C4-2B (cell line): ENCODE measurements at regions not wholly inside any gene's neighbourhood (a gene's known extent, or its start where the extent isn't known, plus 50 kb on each side); places are given as distances from the start of the nearest gene placed in this dataset.

ENCODE experiments used
- H3K27ac ChIP-seq: fragments of 450-650 bp; 2 replicates; pipeline ENCODE4 v1.5.1; 2017
- CTCF ChIP-seq: fragments of 450-650 bp; conservative IDR thresholded peaks from 2 replicates; pipeline ENCODE4 v1.5.1; 2017; ENCODE audit warnings: mild to moderate bottlenecking
- ZFX ChIP-seq: fragments of 450-650 bp; IDR thresholded peaks from 2 replicates; pipeline ENCODE4 v1.6.1; 2017

- no peak overlapping the region for H3K27ac ChIP-seq
- no peak for TF ChIP-seq ZFX
Observed at GRCh38 chr2:15829985-15830384, 110.4 kb upstream of the MYCN start.

DNA sequence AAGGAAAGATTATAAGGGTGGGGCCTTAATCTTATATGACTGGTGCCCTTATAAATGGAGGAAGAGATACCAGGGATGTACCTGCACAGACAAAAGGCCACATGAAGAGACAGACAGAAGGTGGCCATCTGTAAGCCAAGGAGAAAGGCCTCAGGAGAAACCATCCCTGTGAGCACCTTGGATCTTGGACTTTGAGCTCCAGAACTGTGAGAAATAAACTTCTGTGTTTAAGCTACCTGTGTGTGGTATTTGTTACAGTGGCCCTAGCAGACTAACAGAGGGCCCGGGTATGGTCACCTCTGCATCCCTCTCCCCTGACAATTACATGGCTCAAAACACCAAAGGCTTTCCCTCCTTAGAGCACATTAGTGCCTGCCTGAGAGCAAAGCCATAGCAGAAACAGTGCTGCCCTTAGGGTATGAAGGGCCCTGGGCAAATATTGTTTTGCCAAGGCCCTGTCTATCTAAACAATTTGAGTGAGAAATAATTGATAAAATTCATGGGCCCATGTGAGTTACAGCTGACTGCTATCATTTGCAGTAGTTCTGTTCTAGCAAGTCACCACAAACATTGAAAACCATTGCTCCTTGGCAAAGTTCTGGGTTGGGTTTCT is 109.3 kb upstream of the MYCN start:
- TF ChIP-seq ZFX (no peak), CTCF (no peak)
- H3K27ac ChIP-seq = no peak overlapping the region

GRCh38 chr2:15832030-15832709 is 108.2 kb upstream of the MYCN start:
- no peak overlapping the region for H3K27ac ChIP-seq
- TF ChIP-seq CTCF (no peak), ZFX (no peak)

- no peak overlapping the region for H3K27ac ChIP-seq
Observed at GRCh38 chr2:15832849-15833680, 107.3 kb upstream of the MYCN start.

GRCh38 chr2:15833731-15834130 is 106.6 kb upstream of the MYCN start:
- no peak for TF ChIP-seq ZFX
- TF ChIP-seq CTCF = no peak
- no peak overlapping the region for H3K27ac ChIP-seq

More at GRCh38 chr2:15832849-15833680, 107.3 kb upstream of the MYCN start:
- TF ChIP-seq CTCF = no peak
- TF ChIP-seq ZFX = no peak

DNA sequence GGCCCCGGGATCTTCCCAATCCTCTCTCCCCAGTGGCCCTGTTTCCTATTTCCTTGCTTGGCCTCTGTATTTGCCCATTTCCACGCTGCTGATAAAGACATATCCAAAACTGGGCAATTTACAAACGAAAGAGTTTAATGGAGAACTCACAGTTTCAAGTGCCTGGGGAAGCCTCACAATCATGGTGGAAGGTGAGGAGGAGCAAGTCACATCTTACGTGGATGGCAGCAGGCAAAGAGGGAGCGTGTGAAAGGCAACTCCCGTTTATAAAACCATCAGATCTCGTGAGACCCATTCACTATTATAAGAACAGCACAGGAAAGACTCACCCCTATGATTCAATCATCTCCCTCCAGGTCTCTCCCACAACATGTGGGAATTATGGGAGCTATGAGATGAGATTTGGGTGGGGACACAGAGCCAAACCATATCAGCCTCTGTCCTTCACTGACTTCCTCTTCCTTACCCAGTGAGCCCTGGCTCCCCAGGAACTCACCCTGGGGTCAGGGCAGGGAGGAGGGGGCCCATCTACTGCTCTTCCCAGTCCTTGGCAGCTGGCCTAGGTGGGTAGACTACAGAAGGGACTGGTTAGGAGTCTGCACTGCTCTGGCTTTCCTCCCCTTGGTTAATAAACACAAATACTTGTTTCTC is 105.8 kb upstream of the MYCN start:
- no peak overlapping the region for H3K27ac ChIP-seq
- no peak for TF ChIP-seq ZFX
- TF ChIP-seq CTCF = no peak

DNA sequence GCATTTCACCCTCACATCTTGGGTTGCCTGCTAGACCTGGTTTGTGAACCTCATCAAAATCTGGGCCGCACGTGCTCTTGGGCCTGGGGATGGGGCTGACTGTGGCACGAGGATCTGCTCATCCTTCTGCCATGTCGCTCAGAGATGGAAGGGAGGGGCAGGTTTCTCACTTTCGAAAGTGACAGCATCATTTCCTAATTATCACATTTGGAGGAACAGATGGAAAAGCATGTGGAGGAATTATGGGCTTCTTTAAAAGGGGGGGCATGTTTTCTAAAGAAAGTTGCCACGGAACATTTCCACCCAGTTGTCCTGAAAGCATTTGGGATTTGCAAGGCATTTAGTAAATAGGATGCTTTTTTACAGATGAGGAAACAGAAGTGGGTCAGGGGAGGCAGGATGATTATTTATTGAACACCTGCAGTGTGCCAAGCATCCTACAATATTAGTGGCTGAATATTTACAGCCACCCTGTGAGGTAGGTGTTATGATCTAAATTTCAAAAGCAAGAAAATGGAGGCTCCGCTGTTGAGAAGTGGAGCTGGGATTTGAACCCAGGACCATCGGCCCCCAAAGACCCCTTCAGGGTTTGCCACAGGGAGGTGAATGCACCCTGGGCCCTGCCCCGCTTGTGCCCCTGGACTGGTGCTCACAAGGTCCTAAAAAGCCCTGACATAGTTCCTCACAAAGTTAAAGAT is 104.2 kb upstream of the MYCN start:
- TF ChIP-seq CTCF (no peak), ZFX (no peak)
- no peak overlapping the region for H3K27ac ChIP-seq
